Spleen (tissue), 11 donors: ENCODE measurements at regions not wholly inside any gene's neighbourhood (a gene's known extent, or its start where the extent isn't known, plus 50 kb on each side); places are given as distances from the start of the nearest gene placed in this dataset.

Source experiments
- DNase-seq: peaks from one replicate; pipeline ENCODE4 v3.0.0-alpha.2; 2020
- H3K27ac ChIP-seq, 8 donors: fragments of 200-600 bp; sonication (generic) in 7 of 8; 1 replicate in 4 of 8; 2 replicates in 4 of 8; pipeline versions ENCODE4 v1.5.0 to v1.8.0; 2016 to 2021; ENCODE audit warnings: inconsistent platforms in 4 of 8, mild to moderate bottlenecking in 4 of 8, moderate library complexity in 1 of 8
- H3K27me3 ChIP-seq, 7 donors: fragments of 200-600 bp; sonication (generic) in 6 of 7; replicated peaks in 1 of 7; 1 replicate in 4 of 7; 2 replicates in 3 of 7; pipeline versions ENCODE4 v1.5.0 to v1.8.0; 2016 to 2021; ENCODE audit warnings: inconsistent platforms in 3 of 7, mild to moderate bottlenecking in 1 of 7
- H3K36me3 ChIP-seq, 6 donors: fragments of 200-600 bp; sonication (generic) in 5 of 6; 1 replicate in 4 of 6; 2 replicates in 2 of 6; pipeline versions ENCODE4 v1.5.0 to v1.8.0; 2016 to 2021; ENCODE audit warnings: inconsistent platforms in 2 of 6
- H3K4me1 ChIP-seq, 6 donors: fragments of 200-600 bp; sonication (generic) in 5 of 6; 1 replicate in 3 of 6; 2 replicates in 3 of 6; pipeline versions ENCODE4 v1.5.0 to v1.8.0; 2016 to 2021; ENCODE audit warnings: inconsistent platforms in 3 of 6
- H3K4me3 ChIP-seq, 8 donors: fragments of 200-600 bp; sonication (generic) in 7 of 8; 1 replicate in 4 of 8; 2 replicates in 4 of 8; pipeline versions ENCODE4 v1.5.0 to v1.8.0; 2016 to 2021; ENCODE audit warnings: inconsistent platforms in 4 of 8, mild to moderate bottlenecking in 4 of 8, moderate library complexity in 2 of 8
- H3K9me3 ChIP-seq, 8 donors: fragments of 200-600 bp; sonication (generic) in 7 of 8; 1 replicate in 4 of 8; 2 replicates in 4 of 8; pipeline versions ENCODE4 v1.5.0 to v1.8.0; 2016 to 2021; ENCODE audit warnings: inconsistent platforms in 4 of 8
- POLR2A ChIP-seq, 3 donors: fragments of 450-650 bp; IDR thresholded peaks; one replicate each; pipeline ENCODE4 v1.5.1; 2017; ENCODE audit warnings: antibody characterized with exemption in 3 of 3, mild to moderate bottlenecking in 1 of 3
- POLR2AphosphoS5 ChIP-seq, 3 donors: sonication (generic); formaldehyde crosslinking; IDR thresholded peaks; one replicate each; pipeline ENCODE4 v1.5.1; 2017; ENCODE audit warnings: antibody characterized with exemption in 3 of 3
- WGBS, 5 donors: extraction: QIAGEN DNeasy Blood & Tissue Kit in 3 of 5; methylation state at CpG; one replicate each; pipeline versions ENCODE4 v1.1.5 to v1.1.7; 2013 to 2018; 5-methylcytosine and 5-hydroxymethylcytosine counted together
- intact Hi-C: fragments of 100-400 bp; cut with DNase I; formaldehyde crosslinking; loops from one replicate; pipeline ENCODE4 v1.15.0; 2023; ENCODE audit warnings: low total_unique reads
- TF ChIP-seq, protein P1 (sequence below), 11 experiments: fragments of 200-600 bp in 7 of 11; fragments of 450-650 bp in 4 of 11; sonication (generic) in 4 of 11; IDR thresholded peaks in 8 of 11; conservative IDR thresholded peaks in 3 of 11; 1 replicate in 7 of 11; 2 replicates in 4 of 11; pipeline versions ENCODE4 v1.4.0 to v1.8.0; 2016 to 2021; ENCODE audit warnings: antibody characterized with exemption in 11 of 11, inconsistent platforms in 4 of 11, mild to moderate bottlenecking in 1 of 11
- donor health status: healthy with polysubstance abuse.
- donor health status: DM: no; HTN: no; CAD: no; lungs with moderate emphysema.
- donor health status: DM: no; HTN: no; CAD: no.
- donor health status: Bipolar disorder and iron deficiency.
- donor health status: healthy.
- donor health status: DM: no; HTN: no; CAD: no.
- donor health status: DM: yes; HTN: yes; CAD: no.

DNA sequence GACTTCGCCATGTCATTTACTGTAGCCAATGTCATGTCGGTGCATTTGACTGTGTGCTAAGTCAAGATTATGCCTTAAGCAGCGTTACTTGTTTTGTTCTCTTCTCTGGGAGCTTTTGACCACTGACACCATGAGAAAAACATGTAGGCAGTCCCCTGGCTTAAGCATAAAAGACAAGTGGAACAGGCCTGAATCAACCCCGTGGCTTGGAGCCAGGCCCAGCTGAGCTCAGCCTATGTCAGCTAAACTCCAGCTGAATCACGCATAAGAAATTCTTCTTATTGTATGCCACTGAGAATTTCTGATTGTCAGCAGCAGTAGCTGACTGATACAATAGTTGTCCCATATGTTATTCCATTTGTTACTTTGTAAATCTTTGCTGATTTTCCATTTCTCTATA lies 261.9 kb downstream of the CBLL2 start:
- intact Hi-C loops: no loop called here
- no peak overlapping the region for H3K4me3 ChIP-seq
- TF ChIP-seq, protein P1, sequence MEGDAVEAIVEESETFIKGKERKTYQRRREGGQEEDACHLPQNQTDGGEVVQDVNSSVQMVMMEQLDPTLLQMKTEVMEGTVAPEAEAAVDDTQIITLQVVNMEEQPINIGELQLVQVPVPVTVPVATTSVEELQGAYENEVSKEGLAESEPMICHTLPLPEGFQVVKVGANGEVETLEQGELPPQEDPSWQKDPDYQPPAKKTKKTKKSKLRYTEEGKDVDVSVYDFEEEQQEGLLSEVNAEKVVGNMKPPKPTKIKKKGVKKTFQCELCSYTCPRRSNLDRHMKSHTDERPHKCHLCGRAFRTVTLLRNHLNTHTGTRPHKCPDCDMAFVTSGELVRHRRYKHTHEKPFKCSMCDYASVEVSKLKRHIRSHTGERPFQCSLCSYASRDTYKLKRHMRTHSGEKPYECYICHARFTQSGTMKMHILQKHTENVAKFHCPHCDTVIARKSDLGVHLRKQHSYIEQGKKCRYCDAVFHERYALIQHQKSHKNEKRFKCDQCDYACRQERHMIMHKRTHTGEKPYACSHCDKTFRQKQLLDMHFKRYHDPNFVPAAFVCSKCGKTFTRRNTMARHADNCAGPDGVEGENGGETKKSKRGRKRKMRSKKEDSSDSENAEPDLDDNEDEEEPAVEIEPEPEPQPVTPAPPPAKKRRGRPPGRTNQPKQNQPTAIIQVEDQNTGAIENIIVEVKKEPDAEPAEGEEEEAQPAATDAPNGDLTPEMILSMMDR (IDR thresholded peaks at IDR 0.05 in 8 of 11, conservative IDR thresholded peaks at IDR 0.05 in 3 of 11): no peak
- TF ChIP-seq POLR2A (IDR thresholded peaks at IDR 0.05) (no peak), POLR2AphosphoS5 (IDR thresholded peaks at IDR 0.05) (no peak)
- H3K27me3 ChIP-seq: no peaks in the 10 kb centered on the region
- peaks cover 0 to 9% (median 0%) of the 10 kb centered on the region in 8 donors for H3K9me3 ChIP-seq
- H3K36me3 ChIP-seq: no peaks in the 10 kb centered on the region
- H3K27ac ChIP-seq: no peak overlapping the region
- no peak for DNase-seq
- WGBS, 5 donors: 73 to 91% (median 78%) methylated on average over 5 of the region's 5 CpGs
- no peaks in the 10 kb centered on the region for H3K4me1 ChIP-seq

DNA sequence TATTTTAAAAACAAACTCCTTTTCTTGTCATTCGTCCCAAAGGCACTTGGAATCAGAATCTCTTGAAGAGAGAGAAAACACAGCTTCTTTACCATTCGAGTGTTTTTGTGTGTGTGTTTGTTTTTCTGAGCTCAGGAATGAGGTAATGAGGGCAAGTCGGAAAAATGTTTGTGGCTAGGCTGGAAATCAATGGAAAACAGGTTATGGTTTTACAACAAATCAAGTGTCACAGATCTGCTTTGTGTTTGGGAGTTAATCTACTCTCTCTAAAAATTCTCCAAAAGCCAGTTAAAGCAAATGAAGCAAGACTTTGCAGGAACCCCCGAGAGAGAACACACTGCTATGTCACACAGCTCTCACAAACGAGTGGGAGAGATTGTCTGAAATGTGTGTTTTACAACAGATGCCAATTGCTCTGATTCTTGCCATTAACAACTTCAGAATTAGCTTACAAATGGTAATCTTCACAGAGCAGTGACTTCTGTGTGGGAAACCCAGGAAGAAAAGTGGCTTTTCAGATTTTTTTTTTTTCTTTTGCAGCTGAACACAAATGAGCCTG lies 264.1 kb downstream of the CBLL2 start:
- Histone ChIP-seq H3K4me1 (no peaks in the 10 kb centered on the region), H3K36me3 (no peaks in the 10 kb centered on the region), H3K9me3 (peaks cover 0 to 9% (median 0%) of the 10 kb centered on the region in 8 donors), H3K27ac (no peak overlapping the region), H3K27me3 (no peaks in the 10 kb centered on the region), H3K4me3 (no peak overlapping the region)
- intact Hi-C loops: no loop called here
- no peak for TF ChIP-seq POLR2A (IDR thresholded peaks at IDR 0.05)
- TF ChIP-seq, protein P1 (IDR thresholded peaks at IDR 0.05 in 8 of 11, conservative IDR thresholded peaks at IDR 0.05 in 3 of 11): no peak
- no peak for TF ChIP-seq POLR2AphosphoS5 (IDR thresholded peaks at IDR 0.05)
- DNase-seq: no peak
- 32 to 73% (median 60%) methylated on average over 5 of the region's 5 CpGs for WGBS, 5 donors

DNA sequence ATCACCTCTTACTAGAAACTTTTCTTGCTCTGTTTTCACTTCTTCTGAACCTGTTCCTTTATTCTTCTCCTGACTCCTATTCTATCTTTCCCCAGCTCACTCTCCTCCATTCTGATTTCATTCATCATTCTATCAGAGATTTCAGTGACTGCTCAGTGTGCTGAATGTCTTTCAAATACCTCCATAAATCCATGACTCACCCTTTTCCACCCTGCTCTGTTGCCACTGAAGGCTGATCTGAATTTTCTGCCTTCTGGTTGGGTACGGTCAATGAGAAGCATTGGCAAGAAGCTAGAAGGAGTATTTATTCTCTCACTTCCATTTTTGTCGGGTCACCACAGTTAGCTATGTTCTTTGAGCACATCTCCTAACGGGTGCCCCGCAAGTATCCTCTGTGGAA lies 265.9 kb downstream of the CBLL2 start:
- TF ChIP-seq POLR2A (IDR thresholded peaks at IDR 0.05) (no peak), POLR2AphosphoS5 (IDR thresholded peaks at IDR 0.05) (no peak)
- TF ChIP-seq, protein P1 (IDR thresholded peaks at IDR 0.05 in 8 of 11, conservative IDR thresholded peaks at IDR 0.05 in 3 of 11): no peak
- peaks cover 0 to 6% (median 0%) of the 10 kb centered on the region in 8 donors for H3K9me3 ChIP-seq
- H3K27ac ChIP-seq: no peak overlapping the region
- H3K4me1 ChIP-seq: no peaks in the 10 kb centered on the region
- H3K27me3 ChIP-seq: no peaks in the 10 kb centered on the region
- 90 to 97% (median 94%) methylated on average over 4 of the region's 4 CpGs for WGBS, 5 donors
- intact Hi-C loops: no loop called here
- H3K4me3 ChIP-seq: no peak overlapping the region
- no peak for DNase-seq
- no peaks in the 10 kb centered on the region for H3K36me3 ChIP-seq

DNA sequence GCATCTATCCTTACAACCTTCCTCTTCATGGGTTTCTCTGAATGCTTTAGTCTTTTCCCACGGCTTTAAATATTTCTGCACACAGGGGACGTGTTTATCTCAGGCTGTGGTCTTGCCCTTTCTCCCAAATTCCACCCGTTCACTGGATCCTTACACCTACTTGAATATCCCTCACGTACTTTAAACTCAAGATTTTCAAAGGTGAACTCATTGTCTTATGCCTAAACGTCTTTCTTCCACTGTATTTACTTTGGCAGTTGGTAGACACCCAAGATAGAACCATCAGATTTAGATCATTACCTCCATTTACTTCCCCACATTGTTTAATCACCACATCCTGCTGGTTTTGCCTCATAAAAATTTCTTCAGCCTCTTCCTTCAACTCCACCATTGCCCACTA lies 269.2 kb downstream of the CBLL2 start:
- intact Hi-C loops: no loop called here
- Histone ChIP-seq H3K27me3 (no peaks in the 10 kb centered on the region), H3K4me1 (no peaks in the 10 kb centered on the region), H3K27ac (no peak overlapping the region), H3K4me3 (no peak overlapping the region), H3K9me3 (peaks cover 0 to 6% (median 0%) of the 10 kb centered on the region in 8 donors), H3K36me3 (no peaks in the 10 kb centered on the region)
- TF ChIP-seq, protein P1 (IDR thresholded peaks at IDR 0.05 in 8 of 11, conservative IDR thresholded peaks at IDR 0.05 in 3 of 11): no peak
- no peak for DNase-seq
- 48 to 85% (median 69%) methylated on average over 5 of the region's 5 CpGs for WGBS, 5 donors
